ENCODE measurements at regions not wholly inside any gene's neighbourhood (a gene's known extent, or its start where the extent isn't known, plus 50 kb on each side); places are given as distances from the start of the nearest gene placed in this dataset.

DNA sequence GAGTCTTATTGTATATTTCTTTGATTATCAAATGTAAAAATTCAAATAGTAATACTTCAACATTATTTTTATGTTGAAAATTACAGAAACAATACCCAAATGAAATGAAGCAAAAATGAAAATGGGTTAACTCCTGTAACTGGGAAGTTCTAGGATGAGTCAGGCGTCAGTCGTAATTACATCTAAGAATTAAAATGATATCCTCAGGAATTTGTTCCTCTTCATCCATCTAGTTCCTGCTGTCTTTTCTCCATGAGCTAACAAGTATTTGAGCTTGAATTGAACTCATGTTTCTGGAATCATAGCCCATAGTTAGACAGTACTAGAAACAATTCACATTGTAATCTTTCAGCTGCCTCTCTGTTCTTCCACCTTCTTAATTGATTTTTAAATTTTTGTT, 568.3 kb upstream of the TLE4 start:
- no peaks in the 10 kb centered on the region for H3K9me3 Mint-ChIP-seq
- H3K27ac Mint-ChIP-seq, result no peak overlapping the region
- no peak overlapping the region for H3K4me3 Mint-ChIP-seq
- H3K4me1 Mint-ChIP-seq (ENCODE audit: low read depth), result no peaks in the 10 kb centered on the region
- H3K36me3 Mint-ChIP-seq (ENCODE audit: low read depth), result no peaks in the 10 kb centered on the region
- no peaks in the 10 kb centered on the region for H3K27me3 Mint-ChIP-seq
- no peak for DNase-seq

DNA sequence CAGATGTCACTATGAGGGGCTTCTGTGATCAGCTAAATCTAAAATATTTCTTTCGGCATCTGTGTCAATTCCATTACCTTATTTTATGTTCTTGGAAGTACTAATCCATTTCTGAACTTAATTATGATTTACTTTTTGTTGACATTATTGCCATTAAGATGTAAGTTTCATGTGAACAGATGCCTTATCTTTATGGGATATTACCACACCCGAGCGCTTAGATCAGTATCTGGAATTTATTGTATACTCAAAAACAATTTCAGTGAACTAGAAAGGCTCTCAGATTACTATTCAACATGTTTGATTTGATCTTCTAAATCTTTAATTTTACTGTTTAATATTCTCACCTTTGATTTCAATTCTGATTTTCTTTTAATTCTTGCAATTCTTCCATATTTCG, 567.7 kb upstream of the TLE4 start:
- Mint-ChIP-seq H3K27me3 (no peaks in the 10 kb centered on the region), H3K4me1 (ENCODE audit: low read depth) (no peaks in the 10 kb centered on the region), H3K9me3 (no peaks in the 10 kb centered on the region), H3K36me3 (ENCODE audit: low read depth) (no peaks in the 10 kb centered on the region), H3K4me3 (no peak overlapping the region), H3K27ac (no peak overlapping the region)
- no peak for DNase-seq

DNA sequence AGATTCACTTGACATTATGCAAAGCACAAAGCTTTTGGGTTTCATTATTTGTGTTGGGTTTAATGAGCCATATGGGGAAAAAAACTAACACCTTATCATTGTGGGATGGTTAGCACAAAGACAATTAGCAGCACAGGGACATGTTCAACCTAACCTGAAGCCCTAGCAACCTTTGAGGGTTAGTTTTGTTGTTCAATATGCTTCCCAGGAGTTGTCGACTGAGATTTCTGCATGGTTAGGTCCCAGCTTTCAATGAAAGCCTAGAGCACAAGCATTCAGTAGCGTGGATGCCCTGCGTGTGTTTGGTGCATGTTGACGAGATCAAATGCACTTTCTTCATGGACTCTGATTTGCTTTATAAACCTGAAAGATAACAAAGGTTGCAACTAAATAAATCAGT, 565.2 kb upstream of the TLE4 start:
- Mint-ChIP-seq H3K27me3 (no peaks in the 10 kb centered on the region), H3K4me3 (no peak overlapping the region), H3K4me1 (ENCODE audit: low read depth) (no peaks in the 10 kb centered on the region), H3K27ac (no peak overlapping the region), H3K36me3 (ENCODE audit: low read depth) (no peaks in the 10 kb centered on the region), H3K9me3 (no peaks in the 10 kb centered on the region)
- no peak for DNase-seq

DNA sequence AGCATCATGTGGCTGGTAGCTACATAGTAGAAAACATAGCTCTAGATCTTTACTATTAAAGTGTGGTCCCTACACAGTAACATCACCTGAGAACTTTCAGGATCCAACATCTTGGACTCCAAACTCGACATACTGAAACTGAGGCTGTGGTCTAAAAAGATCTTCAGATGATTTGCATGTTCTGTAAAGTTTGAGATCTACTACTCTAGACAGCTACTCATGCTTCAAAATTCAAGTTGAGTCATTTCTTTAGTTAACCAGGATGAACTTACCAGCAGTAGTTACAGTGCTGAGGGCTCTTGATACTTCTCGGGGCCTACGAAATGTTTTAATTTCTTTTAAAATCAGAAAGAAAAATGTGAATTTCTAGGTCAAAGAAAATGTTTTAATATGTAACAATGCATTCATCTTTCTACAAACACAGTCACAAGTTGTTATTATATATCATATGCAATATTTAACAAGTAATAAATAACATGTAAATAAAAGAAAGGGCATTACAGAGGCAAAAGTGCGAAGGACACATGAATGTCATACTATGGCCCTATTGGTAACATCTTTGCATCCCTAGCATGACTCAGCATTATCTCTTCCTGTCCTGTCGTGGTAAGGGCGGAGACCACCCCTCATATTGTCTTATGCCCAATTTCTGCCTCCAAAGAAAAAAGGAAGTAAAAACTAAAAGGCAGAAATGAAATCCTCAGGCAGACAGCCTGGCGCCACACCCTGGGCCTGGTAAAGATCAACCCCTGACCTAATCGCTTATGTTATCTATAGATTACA, 563.9 kb upstream of the TLE4 start:
- Mint-ChIP-seq H3K4me3 (no peak overlapping the region), H3K36me3 (ENCODE audit: low read depth) (no peaks in the 10 kb centered on the region), H3K9me3 (no peaks in the 10 kb centered on the region), H3K27me3 (no peaks in the 10 kb centered on the region), H3K4me1 (ENCODE audit: low read depth) (no peaks in the 10 kb centered on the region), H3K27ac (no peak overlapping the region)
- no peak for DNase-seq

DNA sequence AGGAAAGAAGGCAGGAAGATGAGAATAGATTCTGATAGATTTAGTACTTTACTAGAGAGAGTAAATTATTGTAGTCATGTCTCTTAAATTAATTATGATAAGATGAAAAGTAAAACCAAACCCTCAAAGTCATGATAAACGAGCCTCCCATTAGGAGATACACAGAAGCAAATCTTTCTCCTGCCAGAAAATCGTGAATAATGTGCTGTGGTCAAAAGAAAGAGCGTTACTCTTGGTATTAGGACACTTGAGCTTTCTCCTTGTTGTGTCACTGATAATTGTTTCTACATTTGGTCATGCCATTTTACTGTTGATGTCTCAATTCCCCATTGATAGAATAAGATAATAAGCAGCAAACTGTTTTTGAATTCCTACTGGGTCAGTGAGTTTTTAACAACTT, 562.8 kb upstream of the TLE4 start:
- DNase-seq, result no peak
- H3K27me3 Mint-ChIP-seq, result no peaks in the 10 kb centered on the region
- H3K4me1 Mint-ChIP-seq (ENCODE audit: low read depth), result no peaks in the 10 kb centered on the region
- H3K36me3 Mint-ChIP-seq (ENCODE audit: low read depth), result no peaks in the 10 kb centered on the region
- H3K9me3 Mint-ChIP-seq, result no peaks in the 10 kb centered on the region
- no peak overlapping the region for H3K27ac Mint-ChIP-seq
- H3K4me3 Mint-ChIP-seq, result no peak overlapping the region

DNA sequence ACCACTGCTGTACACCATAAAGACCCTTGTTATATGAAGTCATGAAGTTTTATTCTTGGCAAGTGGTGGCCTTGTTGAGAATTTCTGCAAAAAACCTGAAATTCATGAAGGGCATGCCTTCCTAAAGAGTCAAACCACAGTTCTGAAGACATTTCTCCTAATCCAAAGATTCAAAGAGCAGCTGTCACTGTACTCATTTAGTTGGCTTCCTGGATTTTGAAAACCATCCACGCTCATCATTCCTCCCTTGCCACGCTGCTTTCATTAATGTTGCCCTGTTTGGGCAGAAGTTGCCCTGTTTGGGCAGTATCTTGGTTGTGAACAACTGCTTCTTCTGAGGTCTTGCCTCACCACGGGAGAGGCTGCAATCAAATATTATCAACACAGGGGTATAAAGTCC, 560.3 kb upstream of the TLE4 start:
- no peak overlapping the region for H3K4me3 Mint-ChIP-seq
- no peaks in the 10 kb centered on the region for H3K36me3 Mint-ChIP-seq (ENCODE audit: low read depth)
- H3K27me3 Mint-ChIP-seq, result no peaks in the 10 kb centered on the region
- H3K9me3 Mint-ChIP-seq, result no peaks in the 10 kb centered on the region
- no peak overlapping the region for H3K27ac Mint-ChIP-seq
- H3K4me1 Mint-ChIP-seq (ENCODE audit: low read depth), result no peaks in the 10 kb centered on the region
- DNase-seq, result no peak

DNA sequence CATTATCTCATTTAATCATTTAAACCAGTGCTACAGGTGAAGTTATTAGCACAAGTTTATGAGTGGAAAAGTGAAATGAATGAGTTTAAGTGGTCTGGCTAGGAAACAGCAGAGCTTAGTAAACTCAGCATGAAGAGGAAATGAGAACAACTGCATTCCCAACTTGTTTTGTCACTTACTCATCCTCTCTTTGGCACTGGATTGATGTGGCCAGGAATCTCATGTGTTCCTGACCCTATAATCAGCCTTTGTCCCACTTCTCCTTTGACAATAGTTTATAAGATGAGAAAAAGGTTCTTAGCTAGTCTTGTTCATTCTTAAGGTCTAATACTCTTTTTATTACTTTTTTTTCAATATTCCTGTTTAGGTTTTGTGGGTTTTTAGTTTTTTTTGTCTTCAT, 559.2 kb upstream of the TLE4 start:
- no peaks in the 10 kb centered on the region for H3K36me3 Mint-ChIP-seq (ENCODE audit: low read depth)
- H3K27me3 Mint-ChIP-seq, result no peaks in the 10 kb centered on the region
- no peak overlapping the region for H3K27ac Mint-ChIP-seq
- H3K9me3 Mint-ChIP-seq, result no peaks in the 10 kb centered on the region
- H3K4me1 Mint-ChIP-seq (ENCODE audit: low read depth), result no peaks in the 10 kb centered on the region
- no peak overlapping the region for H3K4me3 Mint-ChIP-seq
- no peak for DNase-seq

DNA sequence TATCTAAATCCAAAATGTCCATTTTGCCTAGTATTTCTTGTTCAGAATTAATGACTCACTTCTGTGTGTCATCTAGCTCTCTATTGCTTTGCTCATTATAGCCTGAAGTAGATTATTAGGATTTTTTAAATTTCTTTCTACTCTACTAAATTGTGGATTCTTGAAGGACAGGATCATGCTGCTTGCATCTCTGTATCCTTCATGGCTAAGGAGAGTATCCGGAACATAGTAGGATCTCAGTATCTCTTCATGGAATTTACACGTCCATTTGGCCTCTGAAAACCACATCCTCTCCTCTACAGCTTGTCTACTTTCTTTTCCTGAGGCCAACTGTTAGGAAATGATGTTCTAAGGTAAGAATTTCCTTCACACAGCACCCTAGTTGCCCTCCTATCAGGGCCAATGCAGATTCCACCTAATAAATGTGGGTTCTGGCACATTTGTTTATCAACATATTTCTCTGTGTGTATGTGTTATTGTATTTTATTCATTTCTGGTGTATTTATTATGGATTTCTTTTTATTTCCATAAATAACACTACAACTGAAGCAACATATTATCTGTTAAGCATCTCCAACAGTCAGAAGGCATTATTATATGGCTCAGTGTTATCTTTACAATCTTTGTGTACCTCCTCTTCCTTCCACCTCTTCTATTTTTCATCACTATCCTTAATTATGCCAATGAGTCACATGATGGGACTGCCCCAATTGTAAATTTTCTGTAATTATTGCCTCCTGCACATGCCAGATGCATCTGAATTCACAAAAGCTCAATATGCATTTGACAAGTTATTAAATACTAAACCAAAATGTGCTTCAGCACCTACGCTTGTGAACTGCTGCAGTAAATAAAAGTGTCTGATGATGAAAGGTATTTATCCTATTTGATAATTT, 557.8 kb upstream of the TLE4 start:
- Mint-ChIP-seq H3K27ac (no peak overlapping the region), H3K9me3 (no peaks in the 10 kb centered on the region), H3K4me3 (no peak overlapping the region), H3K4me1 (ENCODE audit: low read depth) (no peaks in the 10 kb centered on the region), H3K36me3 (ENCODE audit: low read depth) (no peaks in the 10 kb centered on the region), H3K27me3 (no peaks in the 10 kb centered on the region)
- DNase-seq, result no peak

DNA sequence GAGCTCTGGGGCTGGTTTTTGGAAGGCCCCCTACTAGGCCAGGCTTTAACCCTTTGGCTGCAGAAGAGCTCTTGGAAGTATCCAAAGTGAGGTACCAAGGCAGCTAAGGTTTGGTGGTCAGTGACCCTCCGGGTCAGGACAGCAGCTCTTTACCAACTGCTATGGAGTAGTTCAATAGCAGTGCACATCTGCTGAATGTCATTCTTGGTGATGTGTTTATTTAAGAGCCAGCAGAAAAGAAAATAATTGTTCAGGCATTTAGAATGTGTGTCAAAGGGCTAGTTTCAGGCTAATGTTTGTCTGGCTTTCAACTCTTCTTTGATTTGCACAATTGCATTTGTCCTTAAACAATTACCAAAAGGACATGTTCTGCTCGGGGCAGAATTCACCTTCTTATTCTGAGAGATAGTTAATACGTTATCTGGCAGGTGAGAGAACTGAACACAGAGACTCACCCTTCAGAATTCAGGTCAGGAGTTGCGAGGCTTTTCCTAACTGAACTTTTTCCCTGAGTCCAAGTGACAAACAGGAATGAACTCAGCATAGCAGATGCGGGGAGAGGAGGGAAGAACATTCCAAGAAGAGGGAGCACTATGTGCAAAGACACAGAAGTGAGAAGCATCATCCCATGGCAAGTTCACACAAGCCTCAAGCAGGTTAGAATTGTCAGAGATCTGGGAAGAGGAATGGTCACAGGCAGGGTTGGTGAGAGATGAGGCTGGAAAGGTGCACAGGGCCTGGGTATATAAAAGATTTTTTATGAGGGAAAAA, 556.7 kb upstream of the TLE4 start:
- Mint-ChIP-seq H3K27ac (no peak overlapping the region), H3K4me3 (no peak overlapping the region), H3K27me3 (no peaks in the 10 kb centered on the region), H3K4me1 (ENCODE audit: low read depth) (no peaks in the 10 kb centered on the region), H3K9me3 (no peaks in the 10 kb centered on the region), H3K36me3 (ENCODE audit: low read depth) (no peaks in the 10 kb centered on the region)
- DNase-seq, result no peak

DNA sequence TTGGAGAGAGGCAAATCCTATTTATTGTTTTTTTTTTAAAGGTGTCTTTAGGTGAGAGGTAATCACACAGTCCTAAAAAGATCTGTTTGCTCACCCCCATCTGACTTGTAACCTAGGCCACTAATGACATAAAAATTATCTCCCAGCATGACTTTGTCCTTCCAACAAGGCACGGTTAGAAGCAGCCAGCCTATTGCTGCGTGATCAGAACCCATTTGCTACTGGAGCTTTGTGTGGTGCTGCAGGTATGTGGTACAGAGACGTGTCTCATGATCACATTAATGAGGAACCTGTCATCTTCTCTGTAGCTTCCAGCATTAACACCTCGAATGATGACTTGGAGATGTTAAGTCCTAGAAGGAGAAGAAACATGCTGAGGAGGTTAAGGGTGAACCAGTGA, 555.8 kb upstream of the TLE4 start:
- Mint-ChIP-seq H3K4me3 (no peak overlapping the region), H3K27me3 (no peaks in the 10 kb centered on the region), H3K4me1 (ENCODE audit: low read depth) (no peaks in the 10 kb centered on the region), H3K9me3 (no peaks in the 10 kb centered on the region), H3K27ac (no peak overlapping the region), H3K36me3 (ENCODE audit: low read depth) (no peaks in the 10 kb centered on the region)
- no peak for DNase-seq

DNA sequence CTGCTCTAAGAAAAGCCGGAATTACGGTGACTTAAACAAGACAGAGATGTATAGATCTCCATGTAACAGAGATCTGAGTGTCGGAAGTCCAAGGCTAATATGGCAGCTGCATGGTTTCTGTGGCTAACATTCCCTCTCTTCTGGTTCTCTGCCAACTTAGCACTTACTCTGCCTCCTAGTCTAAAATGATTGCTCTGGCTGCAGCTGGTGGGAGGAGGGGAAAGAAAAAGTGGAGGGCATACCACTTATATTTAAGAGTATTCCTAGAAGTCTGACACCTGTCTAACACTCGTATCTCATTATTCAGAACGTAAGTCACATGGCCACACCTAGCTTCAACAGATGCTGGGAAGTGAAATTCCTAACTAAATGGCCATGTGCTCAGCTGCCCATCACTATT, 551.5 kb upstream of the TLE4 start:
- H3K36me3 Mint-ChIP-seq (ENCODE audit: low read depth), result no peaks in the 10 kb centered on the region
- DNase-seq, result no peak
- no peaks in the 10 kb centered on the region for H3K27me3 Mint-ChIP-seq
- H3K9me3 Mint-ChIP-seq, result no peaks in the 10 kb centered on the region
- no peaks in the 10 kb centered on the region for H3K4me1 Mint-ChIP-seq (ENCODE audit: low read depth)
- no peak overlapping the region for H3K4me3 Mint-ChIP-seq
- no peak overlapping the region for H3K27ac Mint-ChIP-seq

DNA sequence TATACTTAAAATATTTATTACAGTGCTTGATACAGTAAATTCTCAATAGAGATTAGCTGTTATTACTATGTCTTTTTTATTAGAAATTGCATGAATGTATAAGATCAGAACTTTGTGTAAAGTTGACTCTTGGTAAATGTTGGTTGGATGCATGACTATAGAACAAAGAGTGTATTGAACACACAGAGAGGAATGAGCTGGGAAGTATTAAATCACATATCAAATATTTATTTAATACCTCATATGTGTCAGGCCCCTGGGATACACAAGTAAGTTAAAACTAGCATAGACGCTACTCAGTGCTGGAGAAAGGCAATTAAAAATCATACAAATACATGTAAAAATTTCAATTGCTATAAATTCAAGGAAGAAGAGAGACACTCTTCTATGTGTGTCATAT, 550.7 kb upstream of the TLE4 start:
- H3K27me3 Mint-ChIP-seq, result no peaks in the 10 kb centered on the region
- no peak for DNase-seq
- H3K9me3 Mint-ChIP-seq, result no peaks in the 10 kb centered on the region
- no peaks in the 10 kb centered on the region for H3K4me1 Mint-ChIP-seq (ENCODE audit: low read depth)
- no peaks in the 10 kb centered on the region for H3K36me3 Mint-ChIP-seq (ENCODE audit: low read depth)
- H3K4me3 Mint-ChIP-seq, result no peak overlapping the region
- no peak overlapping the region for H3K27ac Mint-ChIP-seq

DNA sequence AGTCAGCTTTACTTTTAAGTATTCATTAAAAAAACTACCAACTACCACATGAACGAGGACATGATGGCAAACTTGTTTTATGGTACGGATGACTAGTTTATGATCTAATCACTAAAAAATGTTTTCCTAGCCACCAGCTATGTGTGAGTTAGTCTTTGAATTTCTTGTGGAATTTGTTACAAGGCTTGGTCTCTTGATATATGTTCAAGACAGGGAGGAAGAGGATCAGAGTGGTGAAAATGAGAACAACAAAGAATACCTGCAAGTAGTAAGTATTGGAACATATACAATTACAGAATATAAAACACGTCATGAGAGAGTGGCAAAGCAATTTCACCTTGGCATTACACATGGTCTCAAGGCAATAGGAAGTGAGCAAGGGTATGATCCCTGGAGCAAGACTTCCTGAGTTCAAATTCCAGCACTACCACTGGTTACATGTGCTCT, 548.6 kb upstream of the TLE4 start:
- H3K27me3 Mint-ChIP-seq, result no peaks in the 10 kb centered on the region
- no peak overlapping the region for H3K4me3 Mint-ChIP-seq
- no peak for DNase-seq

DNA sequence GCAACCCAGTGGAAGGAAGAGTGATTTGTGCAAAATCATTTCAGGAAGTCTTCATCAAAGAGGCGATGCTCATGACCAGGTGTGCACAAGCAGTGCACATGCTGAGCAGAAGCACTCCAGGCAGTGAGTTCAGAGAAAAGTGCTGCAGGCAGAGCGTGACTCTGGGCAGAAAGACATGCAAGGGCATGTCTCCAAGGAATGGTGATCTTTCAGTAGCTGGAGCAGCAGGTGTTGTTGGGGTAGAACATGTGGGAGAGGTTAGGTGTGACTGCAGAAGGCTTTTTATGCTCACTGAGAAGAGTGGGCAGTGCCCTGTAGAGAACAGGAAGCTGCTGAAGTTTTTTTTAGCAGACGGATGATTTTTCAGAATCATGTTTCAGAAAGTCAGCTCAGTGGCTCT, 545.4 kb upstream of the TLE4 start:
- no peak for DNase-seq
- Mint-ChIP-seq H3K9me3 (no peaks in the 10 kb centered on the region), H3K4me1 (ENCODE audit: low read depth) (no peaks in the 10 kb centered on the region), H3K27me3 (no peaks in the 10 kb centered on the region), H3K36me3 (ENCODE audit: low read depth) (no peaks in the 10 kb centered on the region), H3K4me3 (no peak overlapping the region), H3K27ac (no peak overlapping the region)

More for the DNA sequence above, 548.6 kb upstream of the TLE4 start:
- no peak overlapping the region for H3K27ac Mint-ChIP-seq
- H3K4me1 Mint-ChIP-seq (ENCODE audit: low read depth), result no peaks in the 10 kb centered on the region
- no peaks in the 10 kb centered on the region for H3K9me3 Mint-ChIP-seq
- no peaks in the 10 kb centered on the region for H3K36me3 Mint-ChIP-seq (ENCODE audit: low read depth)

DNA sequence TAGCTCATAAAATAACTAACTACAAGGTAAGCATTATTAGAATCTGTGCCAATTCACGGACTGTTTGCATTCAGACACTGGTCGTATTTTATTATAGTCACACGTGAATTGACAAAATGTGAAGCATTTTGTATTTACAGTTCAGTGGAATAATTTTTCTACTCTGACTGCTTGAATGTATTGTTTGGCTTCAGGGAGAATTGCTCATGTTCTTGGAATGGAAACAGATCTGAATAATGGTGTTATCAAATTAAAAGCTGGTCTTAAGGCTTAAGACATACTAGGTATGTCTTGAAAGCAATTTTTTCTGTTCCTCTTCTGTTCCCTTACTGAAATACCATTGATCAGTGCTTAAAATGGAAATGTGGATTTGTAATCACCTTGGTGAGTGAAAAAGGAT, 543.7 kb upstream of the TLE4 start:
- Mint-ChIP-seq H3K9me3 (no peaks in the 10 kb centered on the region), H3K36me3 (ENCODE audit: low read depth) (no peaks in the 10 kb centered on the region), H3K27ac (no peak overlapping the region), H3K4me1 (ENCODE audit: low read depth) (no peaks in the 10 kb centered on the region), H3K4me3 (no peak overlapping the region), H3K27me3 (no peaks in the 10 kb centered on the region)
- no peak for DNase-seq
